WTC11 (cell line): ENCODE measurements at regions not wholly inside any gene's neighbourhood (a gene's known extent, or its start where the extent isn't known, plus 50 kb on each side); places are given as distances from the start of the nearest gene placed in this dataset.

Source experiments
- ATAC-seq: fragments of 200-7000 bp; cut with Tn5 transposase; 2 replicates; pipeline ENCODE4 v1.10.0; 2021; ENCODE audit warnings: mild to moderate bottlenecking, moderate library complexity
- CTCF ChIA-PET: fragments of 300-600 bp; sonication (Branson Sonifier 250); formaldehyde crosslinking; loops from one replicate; lab custom pipeline; 2021; ENCODE audit warnings: antibody characterized with exemption; lab: Charles Lee
- POLR2A ChIA-PET: fragments of 350-600 bp; sonication (Branson Sonifier 250); formaldehyde crosslinking; loops from one replicate; lab custom pipeline; 2021; ENCODE audit warnings: antibody characterized with exemption; lab: Charles Lee
- DNase-seq: peaks from one replicate; pipeline ENCODE4 v3.0.0; 2021; ENCODE audit warnings: low spot score
- H3K27ac Mint-ChIP-seq: 2 replicates; pipeline ENCODE4 v1.8.0; 2021; ENCODE audit warnings: mixed read lengths
- H3K27me3 Mint-ChIP-seq: 2 replicates; pipeline ENCODE4 v1.8.0; 2021; ENCODE audit warnings: low read depth, mild to moderate bottlenecking, moderate library complexity, mixed read lengths
- H3K36me3 Mint-ChIP-seq: 2 replicates; pipeline ENCODE4 v1.8.0; 2021; ENCODE audit warnings: mixed read lengths
- H3K4me1 Mint-ChIP-seq: 2 replicates; pipeline ENCODE4 v1.8.0; 2022; ENCODE audit warnings: mixed read lengths
- H3K4me3 Mint-ChIP-seq: 2 replicates; pipeline ENCODE4 v1.8.0; 2021; ENCODE audit warnings: mild to moderate bottlenecking, moderate library complexity, mixed read lengths
- H3K9me3 Mint-ChIP-seq: 2 replicates; pipeline ENCODE4 v1.8.0; 2021; ENCODE audit warnings: mixed read lengths
- CREM ChIP-seq: sonication (generic); formaldehyde crosslinking; IDR thresholded peaks from 2 replicates; pipeline ENCODE4 v1.8.1; 2022; ENCODE audit warnings: mild to moderate bottlenecking, missing genetic modification reagents, moderate library complexity
- ELF4 ChIP-seq: sonication (generic); formaldehyde crosslinking; IDR thresholded peaks from 2 replicates; pipeline ENCODE4 v1.8.1; 2022; ENCODE audit warnings: low read depth, mild to moderate bottlenecking, moderate library complexity, missing genetic modification reagents
- ESRRA ChIP-seq: sonication (generic); formaldehyde crosslinking; IDR thresholded peaks from 2 replicates; pipeline ENCODE4 v1.8.1; 2022; ENCODE audit warnings: mild to moderate bottlenecking, missing genetic modification reagents, borderline replicate concordance
- JAZF1 ChIP-seq: fragments of 250-450 bp; sonication (Bioruptor Pico); IDR thresholded peaks from 2 replicates; pipeline ENCODE4 v1.9.0; 2021; ENCODE audit warnings: moderate library complexity, mild to moderate bottlenecking, inconsistent platforms
- KAT7 ChIP-seq: sonication (generic); formaldehyde crosslinking; IDR thresholded peaks from 2 replicates; pipeline ENCODE4 v1.8.1; 2023; ENCODE audit warnings: missing genetic modification reagents, mild to moderate bottlenecking, borderline replicate concordance
- MXD4 ChIP-seq: fragments of 250-450 bp; sonication (Bioruptor Pico); IDR thresholded peaks from 2 replicates; pipeline ENCODE4 v1.8.0; 2021; ENCODE audit warnings: mild to moderate bottlenecking, moderate library complexity, borderline replicate concordance
- NR2C2 ChIP-seq: sonication (generic); formaldehyde crosslinking; IDR thresholded peaks from 2 replicates; pipeline ENCODE4 v1.8.0; 2022; ENCODE audit warnings: mild to moderate bottlenecking, missing genetic modification reagents
- NR3C1 ChIP-seq: sonication (generic); formaldehyde crosslinking; conservative IDR thresholded peaks from 2 replicates; pipeline ENCODE4 v1.8.1; 2023; ENCODE audit warnings: low read depth, mild to moderate bottlenecking, missing genetic modification reagents
- TEAD4 ChIP-seq: sonication (generic); formaldehyde crosslinking; IDR thresholded peaks from 2 replicates; pipeline ENCODE4 v1.8.0; 2022; ENCODE audit warnings: mild to moderate bottlenecking, missing genetic modification reagents
- ZNF416 ChIP-seq: fragments of 250-450 bp; sonication (Bioruptor Pico); IDR thresholded peaks from 2 replicates; pipeline ENCODE4 v1.9.0; 2021; ENCODE audit warnings: mild to moderate bottlenecking, inconsistent platforms
- TF ChIP-seq, protein P1 (sequence below): sonication (generic); formaldehyde crosslinking; IDR thresholded peaks from 2 replicates; pipeline ENCODE4 v1.8.1; 2023; ENCODE audit warnings: mild to moderate bottlenecking, missing genetic modification reagents
- TF ChIP-seq, protein P2 (sequence below): sonication (generic); formaldehyde crosslinking; IDR thresholded peaks from 2 replicates; pipeline ENCODE4 v1.8.1; 2023; ENCODE audit warnings: mild to moderate bottlenecking, moderate library complexity, missing genetic modification reagents
- TF ChIP-seq, protein P3 (sequence below): sonication (generic); formaldehyde crosslinking; IDR thresholded peaks from 2 replicates; pipeline ENCODE4 v1.8.0; 2022; ENCODE audit warnings: mild to moderate bottlenecking, missing genetic modification reagents
- TF ChIP-seq, protein P4 (sequence below): sonication (generic); formaldehyde crosslinking; IDR thresholded peaks from 2 replicates; pipeline ENCODE4 v1.8.1; 2023; ENCODE audit warnings: mild to moderate bottlenecking, missing genetic modification reagents, moderate library complexity
- TF ChIP-seq, protein P5 (sequence below): fragments of 250-450 bp; sonication (Bioruptor Pico); IDR thresholded peaks from 2 replicates; pipeline ENCODE4 v1.9.0; 2021; ENCODE audit warnings: moderate library complexity, mild to moderate bottlenecking, inconsistent platforms, borderline replicate concordance
- TF ChIP-seq, protein P6 (sequence below): fragments of 250-450 bp; sonication (Bioruptor Pico); IDR thresholded peaks from 2 replicates; pipeline ENCODE4 v1.9.0; 2021; ENCODE audit warnings: mild to moderate bottlenecking
- TF ChIP-seq, protein P7 (sequence below): sonication (generic); formaldehyde crosslinking; IDR thresholded peaks from 2 replicates; pipeline ENCODE4 v1.8.0; 2022; ENCODE audit warnings: missing genetic modification reagents

DNA sequence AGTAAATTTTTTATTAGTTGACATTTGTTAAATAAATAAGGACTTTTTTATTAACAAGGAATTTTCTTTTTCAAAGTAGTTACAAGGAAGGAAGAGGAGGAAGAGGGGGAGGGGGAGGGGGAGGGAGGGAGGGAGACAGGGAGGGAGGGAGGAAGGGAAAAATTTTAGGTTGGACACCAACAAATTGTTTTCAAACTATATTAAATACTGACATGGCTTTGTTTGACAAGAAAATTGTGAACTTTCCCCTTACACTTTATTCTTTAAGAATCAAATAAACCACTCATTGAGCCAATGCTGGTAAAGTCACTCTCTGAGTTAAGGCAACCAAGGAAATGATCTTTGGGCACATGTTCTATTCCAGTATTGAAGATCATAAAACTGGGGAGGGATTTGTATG is 115.7 kb upstream of the PPP2R3A start:
- Mint-ChIP-seq H3K4me3 (no peak overlapping the region), H3K9me3 (peaks cover 41% of the 10 kb centered on the region), H3K4me1 (peaks cover 12% of the 10 kb centered on the region), H3K36me3 (peaks cover 6% of the 10 kb centered on the region), H3K27ac (no peak overlapping the region), H3K27me3 (no peaks in the 10 kb centered on the region)
- TF ChIP-seq NR3C1 (no peak), TEAD4 (CRISPR knock-in tag) (no peak), ESRRA (CRISPR knock-in tag) (no peak), KAT7 (no peak), JAZF1 (CRISPR knock-in tag) (no peak), NR2C2 (no peak)
- TF ChIP-seq, protein P1, sequence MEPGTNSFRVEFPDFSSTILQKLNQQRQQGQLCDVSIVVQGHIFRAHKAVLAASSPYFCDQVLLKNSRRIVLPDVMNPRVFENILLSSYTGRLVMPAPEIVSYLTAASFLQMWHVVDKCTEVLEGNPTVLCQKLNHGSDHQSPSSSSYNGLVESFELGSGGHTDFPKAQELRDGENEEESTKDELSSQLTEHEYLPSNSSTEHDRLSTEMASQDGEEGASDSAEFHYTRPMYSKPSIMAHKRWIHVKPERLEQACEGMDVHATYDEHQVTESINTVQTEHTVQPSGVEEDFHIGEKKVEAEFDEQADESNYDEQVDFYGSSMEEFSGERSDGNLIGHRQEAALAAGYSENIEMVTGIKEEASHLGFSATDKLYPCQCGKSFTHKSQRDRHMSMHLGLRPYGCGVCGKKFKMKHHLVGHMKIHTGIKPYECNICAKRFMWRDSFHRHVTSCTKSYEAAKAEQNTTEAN (CRISPR knock-in tag): no peak
- TF ChIP-seq, protein P2, sequence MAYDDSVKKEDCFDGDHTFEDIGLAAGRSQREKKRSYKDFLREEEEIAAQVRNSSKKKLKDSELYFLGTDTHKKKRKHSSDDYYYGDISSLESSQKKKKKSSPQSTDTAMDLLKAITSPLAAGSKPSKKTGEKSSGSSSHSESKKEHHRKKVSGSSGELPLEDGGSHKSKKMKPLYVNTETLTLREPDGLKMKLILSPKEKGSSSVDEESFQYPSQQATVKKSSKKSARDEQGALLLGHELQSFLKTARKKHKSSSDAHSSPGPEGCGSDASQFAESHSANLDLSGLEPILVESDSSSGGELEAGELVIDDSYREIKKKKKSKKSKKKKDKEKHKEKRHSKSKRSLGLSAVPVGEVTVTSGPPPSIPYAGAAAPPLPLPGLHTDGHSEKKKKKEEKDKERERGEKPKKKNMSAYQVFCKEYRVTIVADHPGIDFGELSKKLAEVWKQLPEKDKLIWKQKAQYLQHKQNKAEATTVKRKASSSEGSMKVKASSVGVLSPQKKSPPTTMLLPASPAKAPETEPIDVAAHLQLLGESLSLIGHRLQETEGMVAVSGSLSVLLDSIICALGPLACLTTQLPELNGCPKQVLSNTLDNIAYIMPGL (CRISPR knock-in tag): no peak
- TF ChIP-seq, protein P3, sequence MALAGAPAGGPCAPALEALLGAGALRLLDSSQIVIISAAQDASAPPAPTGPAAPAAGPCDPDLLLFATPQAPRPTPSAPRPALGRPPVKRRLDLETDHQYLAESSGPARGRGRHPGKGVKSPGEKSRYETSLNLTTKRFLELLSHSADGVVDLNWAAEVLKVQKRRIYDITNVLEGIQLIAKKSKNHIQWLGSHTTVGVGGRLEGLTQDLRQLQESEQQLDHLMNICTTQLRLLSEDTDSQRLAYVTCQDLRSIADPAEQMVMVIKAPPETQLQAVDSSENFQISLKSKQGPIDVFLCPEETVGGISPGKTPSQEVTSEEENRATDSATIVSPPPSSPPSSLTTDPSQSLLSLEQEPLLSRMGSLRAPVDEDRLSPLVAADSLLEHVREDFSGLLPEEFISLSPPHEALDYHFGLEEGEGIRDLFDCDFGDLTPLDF (CRISPR knock-in tag): no peak
- TF ChIP-seq, protein P4, sequence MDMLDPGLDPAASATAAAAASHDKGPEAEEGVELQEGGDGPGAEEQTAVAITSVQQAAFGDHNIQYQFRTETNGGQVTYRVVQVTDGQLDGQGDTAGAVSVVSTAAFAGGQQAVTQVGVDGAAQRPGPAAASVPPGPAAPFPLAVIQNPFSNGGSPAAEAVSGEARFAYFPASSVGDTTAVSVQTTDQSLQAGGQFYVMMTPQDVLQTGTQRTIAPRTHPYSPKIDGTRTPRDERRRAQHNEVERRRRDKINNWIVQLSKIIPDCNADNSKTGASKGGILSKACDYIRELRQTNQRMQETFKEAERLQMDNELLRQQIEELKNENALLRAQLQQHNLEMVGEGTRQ (CRISPR knock-in tag): no peak
- CTCF ChIA-PET: no interaction called here
- POLR2A ChIA-PET: no interaction called here
- no peak for ATAC-seq
- DNase-seq: no peak

DNA sequence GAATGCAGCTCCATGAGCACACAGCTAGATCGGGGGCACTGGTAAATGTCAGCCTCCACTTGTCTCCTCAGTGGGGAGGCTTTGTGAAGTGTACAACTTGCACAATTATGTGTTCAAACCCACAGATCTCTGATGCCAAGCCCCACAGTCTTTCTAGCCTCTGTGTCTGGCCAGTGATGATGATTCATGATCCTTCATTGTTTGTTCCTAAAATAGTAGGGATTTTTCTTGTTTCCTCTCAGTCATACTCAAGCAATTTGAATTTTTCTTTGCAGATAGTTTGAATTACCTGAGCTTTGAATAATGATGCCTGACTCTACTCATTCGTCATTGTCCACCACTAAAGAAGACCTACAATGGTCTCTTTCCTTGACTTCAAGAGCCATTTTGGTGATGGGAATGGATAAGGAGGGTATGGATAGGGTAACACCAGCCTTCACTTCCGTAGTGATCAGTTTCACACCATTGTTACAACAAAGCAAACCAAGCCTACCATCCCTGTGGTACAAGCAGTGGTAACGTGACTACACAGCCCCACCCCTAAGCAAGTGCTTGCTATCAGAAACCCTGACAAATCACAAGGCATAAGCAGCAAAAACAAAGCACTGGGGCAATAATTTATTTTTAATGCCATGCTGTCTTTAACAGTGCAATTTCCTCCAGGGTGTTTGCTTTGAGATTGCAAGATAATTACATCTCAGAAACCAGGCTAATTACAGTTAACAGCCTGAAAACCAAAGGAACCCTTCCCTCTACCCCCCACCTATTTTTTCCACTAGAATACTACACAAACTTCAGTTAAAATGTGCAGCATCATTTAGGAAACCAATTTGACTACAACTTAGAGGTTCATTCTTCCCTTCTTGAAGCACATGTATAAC is 114.1 kb upstream of the PPP2R3A start:
- CTCF ChIA-PET: no interaction called here
- Mint-ChIP-seq H3K9me3 (peaks cover 38% of the 10 kb centered on the region), H3K36me3 (peaks cover 6% of the 10 kb centered on the region), H3K4me3 (no peak overlapping the region), H3K27me3 (no peaks in the 10 kb centered on the region), H3K27ac (no peak overlapping the region), H3K4me1 (peaks cover 6% of the 10 kb centered on the region; the same call in 1 of the 2 replicates)
- ATAC-seq (no peak), DNase-seq (no peak)
- POLR2A ChIA-PET: no interaction called here
- no peak for TF ChIP-seq CREM (CRISPR knock-in tag)
- no peak for TF ChIP-seq NR3C1
- TF ChIP-seq, protein P5, sequence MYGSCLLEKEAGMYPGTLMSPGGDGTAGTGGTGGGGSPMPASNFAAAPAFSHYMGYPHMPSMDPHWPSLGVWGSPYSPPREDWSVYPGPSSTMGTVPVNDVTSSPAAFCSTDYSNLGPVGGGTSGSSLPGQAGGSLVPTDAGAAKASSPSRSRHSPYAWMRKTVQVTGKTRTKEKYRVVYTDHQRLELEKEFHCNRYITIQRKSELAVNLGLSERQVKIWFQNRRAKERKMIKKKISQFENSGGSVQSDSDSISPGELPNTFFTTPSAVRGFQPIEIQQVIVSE (CRISPR knock-in tag): no peak
- no peak for TF ChIP-seq MXD4 (CRISPR knock-in tag)
- TF ChIP-seq, protein P6, sequence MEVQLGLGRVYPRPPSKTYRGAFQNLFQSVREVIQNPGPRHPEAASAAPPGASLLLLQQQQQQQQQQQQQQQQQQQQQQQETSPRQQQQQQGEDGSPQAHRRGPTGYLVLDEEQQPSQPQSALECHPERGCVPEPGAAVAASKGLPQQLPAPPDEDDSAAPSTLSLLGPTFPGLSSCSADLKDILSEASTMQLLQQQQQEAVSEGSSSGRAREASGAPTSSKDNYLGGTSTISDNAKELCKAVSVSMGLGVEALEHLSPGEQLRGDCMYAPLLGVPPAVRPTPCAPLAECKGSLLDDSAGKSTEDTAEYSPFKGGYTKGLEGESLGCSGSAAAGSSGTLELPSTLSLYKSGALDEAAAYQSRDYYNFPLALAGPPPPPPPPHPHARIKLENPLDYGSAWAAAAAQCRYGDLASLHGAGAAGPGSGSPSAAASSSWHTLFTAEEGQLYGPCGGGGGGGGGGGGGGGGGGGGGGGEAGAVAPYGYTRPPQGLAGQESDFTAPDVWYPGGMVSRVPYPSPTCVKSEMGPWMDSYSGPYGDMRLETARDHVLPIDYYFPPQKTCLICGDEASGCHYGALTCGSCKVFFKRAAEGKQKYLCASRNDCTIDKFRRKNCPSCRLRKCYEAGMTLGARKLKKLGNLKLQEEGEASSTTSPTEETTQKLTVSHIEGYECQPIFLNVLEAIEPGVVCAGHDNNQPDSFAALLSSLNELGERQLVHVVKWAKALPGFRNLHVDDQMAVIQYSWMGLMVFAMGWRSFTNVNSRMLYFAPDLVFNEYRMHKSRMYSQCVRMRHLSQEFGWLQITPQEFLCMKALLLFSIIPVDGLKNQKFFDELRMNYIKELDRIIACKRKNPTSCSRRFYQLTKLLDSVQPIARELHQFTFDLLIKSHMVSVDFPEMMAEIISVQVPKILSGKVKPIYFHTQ (CRISPR knock-in tag): no peak
- TF ChIP-seq, protein P7, sequence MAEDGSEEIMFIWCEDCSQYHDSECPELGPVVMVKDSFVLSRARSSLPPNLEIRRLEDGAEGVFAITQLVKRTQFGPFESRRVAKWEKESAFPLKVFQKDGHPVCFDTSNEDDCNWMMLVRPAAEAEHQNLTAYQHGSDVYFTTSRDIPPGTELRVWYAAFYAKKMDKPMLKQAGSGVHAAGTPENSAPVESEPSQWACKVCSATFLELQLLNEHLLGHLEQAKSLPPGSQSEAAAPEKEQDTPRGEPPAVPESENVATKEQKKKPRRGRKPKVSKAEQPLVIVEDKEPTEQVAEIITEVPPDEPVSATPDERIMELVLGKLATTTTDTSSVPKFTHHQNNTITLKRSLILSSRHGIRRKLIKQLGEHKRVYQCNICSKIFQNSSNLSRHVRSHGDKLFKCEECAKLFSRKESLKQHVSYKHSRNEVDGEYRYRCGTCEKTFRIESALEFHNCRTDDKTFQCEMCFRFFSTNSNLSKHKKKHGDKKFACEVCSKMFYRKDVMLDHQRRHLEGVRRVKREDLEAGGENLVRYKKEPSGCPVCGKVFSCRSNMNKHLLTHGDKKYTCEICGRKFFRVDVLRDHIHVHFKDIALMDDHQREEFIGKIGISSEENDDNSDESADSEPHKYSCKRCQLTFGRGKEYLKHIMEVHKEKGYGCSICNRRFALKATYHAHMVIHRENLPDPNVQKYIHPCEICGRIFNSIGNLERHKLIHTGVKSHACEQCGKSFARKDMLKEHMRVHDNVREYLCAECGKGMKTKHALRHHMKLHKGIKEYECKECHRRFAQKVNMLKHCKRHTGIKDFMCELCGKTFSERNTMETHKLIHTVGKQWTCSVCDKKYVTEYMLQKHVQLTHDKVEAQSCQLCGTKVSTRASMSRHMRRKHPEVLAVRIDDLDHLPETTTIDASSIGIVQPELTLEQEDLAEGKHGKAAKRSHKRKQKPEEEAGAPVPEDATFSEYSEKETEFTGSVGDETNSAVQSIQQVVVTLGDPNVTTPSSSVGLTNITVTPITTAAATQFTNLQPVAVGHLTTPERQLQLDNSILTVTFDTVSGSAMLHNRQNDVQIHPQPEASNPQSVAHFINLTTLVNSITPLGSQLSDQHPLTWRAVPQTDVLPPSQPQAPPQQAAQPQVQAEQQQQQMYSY (CRISPR knock-in tag): no peak
- no peak for TF ChIP-seq ELF4
- no peak for TF ChIP-seq ZNF416 (CRISPR knock-in tag)
